PC-3 (cell line): ENCODE measurements at regions not wholly inside any gene's neighbourhood (a gene's known extent, or its start where the extent isn't known, plus 50 kb on each side); places are given as distances from the start of the nearest gene placed in this dataset.

Experiments used
- CTCF ChIP-seq: fragments of 300-600 bp; sonication (generic); conservative IDR thresholded peaks from 2 replicates; pipeline ENCODE4 v1.5.1; 2017; ENCODE audit warnings: antibody characterized with exemption, low read depth, mild to moderate bottlenecking, low read length
- EZH2 ChIP-seq: fragments of 300-600 bp; sonication (generic); IDR thresholded peaks from one replicate; pipeline ENCODE4 v1.6.1; 2017; ENCODE audit warnings: antibody characterized with exemption, mild to moderate bottlenecking, low read length; ENCODE audit not compliant: unreplicated experiment
- EZH2phosphoT487 ChIP-seq: fragments of 300-600 bp; sonication (generic); IDR thresholded peaks from 2 replicates; pipeline ENCODE4 v1.6.1; 2018; ENCODE audit warnings: mild to moderate bottlenecking, antibody characterized with exemption, low read length, borderline replicate concordance

- TF ChIP-seq EZH2 (no peak), CTCF (no peak), EZH2phosphoT487 (no peak)
Observed at GRCh38 chr5:86970361-86970760, 297.3 kb upstream of the RASA1 start.
